ENCODE measurements at regions not wholly inside any gene's neighbourhood (a gene's known extent, or its start where the extent isn't known, plus 50 kb on each side); places are given as distances from the start of the nearest gene placed in this dataset.

- TF ChIP-seq CTCF (IDR thresholded peaks at IDR 0.05) (no peak), ZFX (IDR thresholded peaks at IDR 0.05; ENCODE audit: borderline replicate concordance) (no peak)
- no peak overlapping the region for H3K27ac ChIP-seq
Measured at GRCh38 chr21:38958323-38958705, 152.6 kb downstream of the ETS2 start.

- H3K27ac ChIP-seq = no peak overlapping the region
- TF ChIP-seq CTCF (IDR thresholded peaks at IDR 0.05) (no peak), ZFX (IDR thresholded peaks at IDR 0.05; ENCODE audit: borderline replicate concordance) (no peak)
Measured at GRCh38 chr21:38957575-38958322, 152.0 kb downstream of the ETS2 start.

GRCh38 chr21:38956856-38957571, 151.3 kb downstream of the ETS2 start:
- H3K27ac ChIP-seq = no peak overlapping the region
- TF ChIP-seq ZFX (IDR thresholded peaks at IDR 0.05; ENCODE audit: borderline replicate concordance) (no peak), CTCF (IDR thresholded peaks at IDR 0.05) (no peak)

GRCh38 chr21:38956521-38956855, 150.8 kb downstream of the ETS2 start:
- H3K27ac ChIP-seq = no peak overlapping the region
- TF ChIP-seq CTCF (IDR thresholded peaks at IDR 0.05) (no peak), ZFX (IDR thresholded peaks at IDR 0.05; ENCODE audit: borderline replicate concordance) (no peak)

- no peak overlapping the region for H3K27ac ChIP-seq
- TF ChIP-seq CTCF (IDR thresholded peaks at IDR 0.05) = no peak
- TF ChIP-seq ZFX (IDR thresholded peaks at IDR 0.05; ENCODE audit: borderline replicate concordance) = no peak
Measured at GRCh38 chr21:38956007-38956406, 150.3 kb downstream of the ETS2 start.

- TF ChIP-seq CTCF (IDR thresholded peaks at IDR 0.05) = no peak
- TF ChIP-seq ZFX (IDR thresholded peaks at IDR 0.05; ENCODE audit: borderline replicate concordance) = no peak
- no peak overlapping the region for H3K27ac ChIP-seq
Measured at GRCh38 chr21:38955495-38955894, 149.8 kb downstream of the ETS2 start.

- H3K27ac ChIP-seq = no peak overlapping the region
- TF ChIP-seq CTCF (IDR thresholded peaks at IDR 0.05) (no peak), ZFX (IDR thresholded peaks at IDR 0.05; ENCODE audit: borderline replicate concordance) (no peak)
Measured at GRCh38 chr21:38954588-38955004, 148.9 kb downstream of the ETS2 start.

All from 22Rv1 (cell line).